PC-9 (cell line): ENCODE measurements at regions not wholly inside any gene's neighbourhood (a gene's known extent, or its start where the extent isn't known, plus 50 kb on each side); places are given as distances from the start of the nearest gene placed in this dataset.

Experiments
- BruUV-seq: library from RNA; stranded (reverse); fragments of 400-500 nt; replicated peaks from 2 replicates; lab custom pipeline; 2021; lab: Mats Ljungman, UMichigan
- CTCF ChIA-PET: fragments of 300-600 bp; sonication (Branson Sonifier 250); formaldehyde crosslinking; loops from one replicate; lab custom pipeline; 2022; ENCODE audit warnings: antibody characterized with exemption; lab: Charles Lee
- POLR2A ChIA-PET: fragments of 300-600 bp; sonication (Branson Sonifier 250); formaldehyde crosslinking; loops from one replicate; lab custom pipeline; 2022; ENCODE audit warnings: antibody characterized with exemption; ENCODE audit not compliant: unreplicated experiment; lab: Charles Lee
- DNase-seq, 2 experiments: peaks; one replicate each; pipeline versions ENCODE4 v3.0.0 to v3.0.0-alpha.2; 2015 to 2022; ENCODE audit warnings: mixed read lengths in 1 of 2
- H2AFZ ChIP-seq: fragments of 200-600 bp; sonication (generic); 2 replicates; pipeline ENCODE4 v1.8.1; 2017; ENCODE audit warnings: antibody characterized with exemption
- H3F3A ChIP-seq: fragments of 200-600 bp; sonication (generic); 2 replicates; pipeline ENCODE4 v1.8.1; 2017; ENCODE audit warnings: antibody characterized with exemption, mild to moderate bottlenecking, low read depth; ENCODE audit not compliant: insufficient read depth
- H3K27ac ChIP-seq: fragments of 200-600 bp; sonication (generic); 2 replicates; pipeline ENCODE4 v1.6.1; 2016; ENCODE audit warnings: mixed run types
- H3K27me3 ChIP-seq: fragments of 200-600 bp; sonication (generic); 2 replicates; pipeline ENCODE4 v1.6.1; 2016; ENCODE audit warnings: low read depth, mixed run types; ENCODE audit not compliant: insufficient read depth
- H3K36me3 ChIP-seq: fragments of 200-600 bp; sonication (generic); 2 replicates; pipeline ENCODE4 v1.6.1; 2016; ENCODE audit warnings: low read depth, mixed run types
- H3K4me1 ChIP-seq: fragments of 200-600 bp; sonication (generic); replicated peaks from 2 replicates; pipeline ENCODE4 v1.6.1; 2016; ENCODE audit warnings: mixed run types; ENCODE audit not compliant: insufficient read depth
- H3K4me2 ChIP-seq: fragments of 200-600 bp; sonication (generic); 2 replicates; pipeline ENCODE4 v1.6.1; 2017; ENCODE audit warnings: mixed run types
- H3K4me3 ChIP-seq: fragments of 200-600 bp; sonication (generic); 2 replicates; pipeline ENCODE4 v1.6.1; 2016; ENCODE audit warnings: mixed run types
- H3K79me2 ChIP-seq: fragments of 200-600 bp; sonication (generic); 2 replicates; pipeline ENCODE4 v1.6.1; 2017; ENCODE audit warnings: low read depth, mixed run types
- H3K9me2 ChIP-seq: fragments of 200-600 bp; sonication (generic); 2 replicates; pipeline ENCODE4 v1.8.1; 2017; ENCODE audit warnings: mild to moderate bottlenecking; ENCODE audit not compliant: insufficient read depth
- H3K9me3 ChIP-seq: fragments of 200-600 bp; sonication (generic); 2 replicates; pipeline ENCODE4 v1.8.1; 2016; ENCODE audit warnings: low read depth; ENCODE audit not compliant: insufficient read depth
- H4K20me1 ChIP-seq: fragments of 200-600 bp; sonication (generic); 2 replicates; pipeline ENCODE4 v1.8.1; 2017; ENCODE audit not compliant: insufficient read depth
- CTCF ChIP-seq: fragments of 200-600 bp; sonication (generic); conservative IDR thresholded peaks from 2 replicates; pipeline ENCODE4 v1.6.1; 2017; ENCODE audit warnings: mixed run types, antibody characterized with exemption, mild to moderate bottlenecking, moderate library complexity
- EZH2 ChIP-seq: fragments of 200-600 bp; sonication (generic); IDR thresholded peaks from 2 replicates; pipeline ENCODE4 v1.8.0; 2017; ENCODE audit warnings: antibody characterized with exemption, low read depth
- intact Hi-C: fragments of 100-400 bp; cut with micrococcal nuclease; formaldehyde crosslinking; loops from one replicate; pipeline ENCODE4 v1.10.0; 2022; ENCODE audit not compliant: unreplicated experiment

DNA sequence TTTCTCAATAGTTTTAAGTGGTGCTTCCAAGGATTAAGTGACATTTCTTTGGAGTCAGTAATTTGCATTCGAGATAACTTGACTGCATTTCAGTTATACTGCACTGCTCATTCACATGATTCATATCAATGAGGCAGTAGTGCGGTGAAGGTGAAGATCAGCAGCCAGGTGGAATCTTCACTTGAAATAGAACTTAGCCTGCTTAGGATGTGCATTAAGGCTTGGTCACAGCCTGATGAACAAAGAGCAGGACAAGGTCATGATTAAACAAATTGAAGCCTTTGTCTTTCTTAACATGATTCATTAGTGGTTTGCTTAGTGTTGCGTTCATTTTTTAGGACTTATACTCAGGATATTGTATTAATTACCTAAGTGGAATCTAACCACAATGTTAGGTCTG, 212.1 kb upstream of the GALNTL6 start:
- Histone ChIP-seq H3K4me3 (no peak overlapping the region), H3F3A (no peaks in the 10 kb centered on the region), H2AFZ (no peak overlapping the region), H3K9me2 (no peaks in the 10 kb centered on the region), H3K9me3 (no peaks in the 10 kb centered on the region), H3K4me2 (no peak overlapping the region), H3K27ac (no peak overlapping the region), H3K27me3 (no peaks in the 10 kb centered on the region), H3K4me1 (no peaks in the 10 kb centered on the region), H4K20me1 (no peaks in the 10 kb centered on the region), H3K36me3 (no peaks in the 10 kb centered on the region), H3K79me2 (no peaks in the 10 kb centered on the region)
- no TSS peak for BruUV-seq
- DNase-seq: no peak
- ChIA-PET CTCF (no interaction called here), POLR2A (no interaction called here)
- intact Hi-C loops: no loop called here
- no peak for TF ChIP-seq EZH2
- TF ChIP-seq CTCF: no peak

GRCh38 chr4:171599628-171600027, 213.6 kb upstream of the GALNTL6 start:
- TF ChIP-seq CTCF (no peak), EZH2 (no peak)
- Histone ChIP-seq H3K4me1 (no peaks in the 10 kb centered on the region), H3K79me2 (no peaks in the 10 kb centered on the region), H3K27ac (no peak overlapping the region), H4K20me1 (no peaks in the 10 kb centered on the region), H3K9me3 (no peaks in the 10 kb centered on the region), H3F3A (no peaks in the 10 kb centered on the region), H3K27me3 (no peaks in the 10 kb centered on the region), H2AFZ (no peak overlapping the region), H3K36me3 (no peaks in the 10 kb centered on the region), H3K9me2 (no peaks in the 10 kb centered on the region), H3K4me3 (no peak overlapping the region), H3K4me2 (no peak overlapping the region)
- intact Hi-C loops: no loop called here
- POLR2A ChIA-PET: no interaction called here
- BruUV-seq: no TSS peak
- DNase-seq: no peak
- CTCF ChIA-PET: no interaction called here

GRCh38 chr4:171594293-171594692, 218.9 kb upstream of the GALNTL6 start:
- Histone ChIP-seq H4K20me1 (no peaks in the 10 kb centered on the region), H2AFZ (no peak overlapping the region), H3K9me3 (no peaks in the 10 kb centered on the region), H3K36me3 (no peaks in the 10 kb centered on the region), H3K4me1 (no peaks in the 10 kb centered on the region), H3K4me3 (no peak overlapping the region), H3K9me2 (no peaks in the 10 kb centered on the region), H3F3A (no peaks in the 10 kb centered on the region), H3K27me3 (no peaks in the 10 kb centered on the region), H3K27ac (no peak overlapping the region), H3K4me2 (no peak overlapping the region), H3K79me2 (no peaks in the 10 kb centered on the region)
- intact Hi-C loops: no loop called here
- CTCF ChIA-PET: no interaction called here
- no peak for DNase-seq
- no TSS peak for BruUV-seq
- TF ChIP-seq CTCF: no peak
- no peak for TF ChIP-seq EZH2
- POLR2A ChIA-PET: no interaction called here
